H9 (cell line): ENCODE measurements at regions not wholly inside any gene's neighbourhood (a gene's known extent, or its start where the extent isn't known, plus 50 kb on each side); places are given as distances from the start of the nearest gene placed in this dataset.

Source experiments
- DNase-seq: peaks from one replicate; pipeline ENCODE4 v3.0.0-alpha.2; 2017
- H2AFZ ChIP-seq: one replicate; pipeline ENCODE4 v1.6.1; 2013; ENCODE audit warnings: mild to moderate bottlenecking, low read length, control low read depth, moderate library complexity
- H2AK5ac ChIP-seq: 2 replicates; pipeline ENCODE4 v1.6.1; 2013; ENCODE audit warnings: low read length, control low read depth, mixed read lengths; ENCODE audit not compliant: insufficient read length
- H2BK120ac ChIP-seq: one replicate; pipeline ENCODE4 v1.6.1; 2013; ENCODE audit warnings: low read depth, mild to moderate bottlenecking, low read length, control low read depth, inconsistent platforms; ENCODE audit not compliant: poor library complexity, severe bottlenecking
- H2BK12ac ChIP-seq: 2 replicates; pipeline ENCODE4 v1.6.1; 2013; ENCODE audit warnings: low read length, control low read depth, mixed read lengths, low read depth; ENCODE audit not compliant: insufficient read length
- H2BK15ac ChIP-seq: 2 replicates; pipeline ENCODE4 v1.6.1; 2013; ENCODE audit warnings: low read depth, low read length, control low read depth
- H2BK20ac ChIP-seq: one replicate; pipeline ENCODE4 v1.6.1; 2013; ENCODE audit warnings: low read depth, mild to moderate bottlenecking, low read length, control low read depth, inconsistent platforms; ENCODE audit not compliant: poor library complexity, severe bottlenecking
- H2BK5ac ChIP-seq: 2 replicates; pipeline ENCODE4 v1.6.1; 2013; ENCODE audit warnings: low read length, control low read depth, mixed read lengths; ENCODE audit not compliant: insufficient read length
- H3K14ac ChIP-seq: 2 replicates; pipeline ENCODE4 v1.6.1; 2013; ENCODE audit warnings: low read length, control low read depth; ENCODE audit not compliant: insufficient read depth
- H3K18ac ChIP-seq: 2 replicates; pipeline ENCODE4 v1.6.1; 2013; ENCODE audit warnings: low read depth, mild to moderate bottlenecking, mixed read lengths, low read length, control low read depth; ENCODE audit not compliant: insufficient read length
- H3K23ac ChIP-seq: 2 replicates; pipeline ENCODE4 v1.6.1; 2013; ENCODE audit warnings: low read length, control low read depth, mixed read lengths, low read depth; ENCODE audit not compliant: insufficient read length
- H3K23me2 ChIP-seq: 2 replicates; pipeline ENCODE4 v1.6.1; 2013; ENCODE audit warnings: low read depth, mild to moderate bottlenecking, mixed read lengths, low read length, control low read depth; ENCODE audit not compliant: insufficient read length, poor library complexity, severe bottlenecking
- H3K27ac ChIP-seq: 2 replicates; pipeline ENCODE4 v1.5.1; 2013; ENCODE audit warnings: low read length, control low read depth, mixed read lengths, low read depth; ENCODE audit not compliant: insufficient read length
- H3K27me3 ChIP-seq: 2 replicates; pipeline ENCODE4 v1.6.1; 2013; ENCODE audit warnings: low read length, control low read depth, inconsistent platforms; ENCODE audit not compliant: insufficient read depth
- H3K4ac ChIP-seq: 2 replicates; pipeline ENCODE4 v1.6.1; 2013; ENCODE audit warnings: low read depth, mild to moderate bottlenecking, control low read depth, inconsistent platforms, low read length, moderate library complexity
- H3K4me1 ChIP-seq: 2 replicates; pipeline ENCODE4 v1.6.1; 2013; ENCODE audit warnings: low read length, control low read depth, inconsistent platforms; ENCODE audit not compliant: insufficient read depth
- H3K4me2 ChIP-seq: 2 replicates; pipeline ENCODE4 v1.6.1; 2013; ENCODE audit warnings: low read length, control low read depth, mixed read lengths; ENCODE audit not compliant: insufficient read length, insufficient read depth
- H3K56ac ChIP-seq: 2 replicates; pipeline ENCODE4 v1.6.1; 2013; ENCODE audit warnings: low read depth, mild to moderate bottlenecking, mixed read lengths, low read length, control low read depth; ENCODE audit not compliant: insufficient read length
- H3K79me1 ChIP-seq: 2 replicates; pipeline ENCODE4 v1.6.1; 2013; ENCODE audit warnings: low read depth, mild to moderate bottlenecking, moderate library complexity, low read length, control low read depth, inconsistent platforms; ENCODE audit not compliant: insufficient read depth, poor library complexity, severe bottlenecking
- H3K79me2 ChIP-seq: 2 replicates; pipeline ENCODE4 v1.6.1; 2013; ENCODE audit warnings: low read length, control low read depth, inconsistent platforms; ENCODE audit not compliant: insufficient read depth
- H3K9ac ChIP-seq: 2 replicates; pipeline ENCODE4 v1.6.1; 2013; ENCODE audit warnings: low read length, control low read depth, mixed read lengths; ENCODE audit not compliant: insufficient read length; ENCODE audit errors: extremely low read depth
- H3K9me3 ChIP-seq: one replicate; pipeline ENCODE4 v1.6.1; 2013; ENCODE audit warnings: low read depth, low read length, inconsistent platforms; ENCODE audit not compliant: control insufficient read depth
- H3T11ph ChIP-seq: one replicate; pipeline ENCODE4 v1.6.1; 2013; ENCODE audit warnings: mild to moderate bottlenecking, low read length, control low read depth, inconsistent platforms
- H4K20me1 ChIP-seq: one replicate; pipeline ENCODE4 v1.6.1; 2013; ENCODE audit not compliant: control insufficient read depth, insufficient read length, insufficient read depth
- H4K5ac ChIP-seq: 2 replicates; pipeline ENCODE4 v1.6.1; 2013; ENCODE audit warnings: low read depth, mild to moderate bottlenecking, mixed read lengths, low read length, control low read depth; ENCODE audit not compliant: insufficient read length
- H4K8ac ChIP-seq: replicated peaks from 2 replicates; pipeline ENCODE4 v1.6.1; 2013; ENCODE audit warnings: low read length, control low read depth, mixed read lengths, low read depth; ENCODE audit not compliant: insufficient read length
- H4K91ac ChIP-seq: 2 replicates; pipeline ENCODE4 v1.6.1; 2013; ENCODE audit warnings: low read depth, mild to moderate bottlenecking, moderate library complexity, mixed read lengths, low read length, control low read depth; ENCODE audit not compliant: insufficient read length
- H3K27ac Mint-ChIP-seq, 3 experiments: 2 replicates in 2 of 3; 3 replicates in 1 of 3; pipeline ENCODE4 v1.8.0; 2020 to 2021; ENCODE audit warnings: mixed read lengths in 3 of 3, mild to moderate bottlenecking in 1 of 3, moderate library complexity in 1 of 3
- H3K27me3 Mint-ChIP-seq: 2 replicates; pipeline ENCODE4 v1.8.0; 2021; ENCODE audit warnings: low read depth, mild to moderate bottlenecking, moderate library complexity, mixed read lengths
- H3K36me3 Mint-ChIP-seq, 3 experiments: 2 replicates in 2 of 3; 3 replicates in 1 of 3; pipeline ENCODE4 v1.8.0; 2020 to 2021; ENCODE audit warnings: low read depth in 3 of 3, mixed read lengths in 3 of 3; ENCODE audit not compliant: insufficient read depth in 1 of 3
- H3K4me1 Mint-ChIP-seq, 2 experiments: 2 replicates each; pipeline ENCODE4 v1.8.0; 2020; ENCODE audit warnings: mixed read lengths in 2 of 2
- H3K4me3 Mint-ChIP-seq, 2 experiments: 2 replicates in 1 of 2; 3 replicates in 1 of 2; pipeline ENCODE4 v1.8.0; 2020 to 2021; ENCODE audit warnings: mild to moderate bottlenecking in 2 of 2, mixed read lengths in 2 of 2, moderate library complexity in 1 of 2
- H3K9me3 Mint-ChIP-seq, 2 experiments: 2 replicates in 1 of 2; 3 replicates in 1 of 2; pipeline ENCODE4 v1.8.0; 2020; ENCODE audit warnings: mild to moderate bottlenecking in 2 of 2, mixed read lengths in 2 of 2, moderate library complexity in 1 of 2
- whole genome bisulfite sequencing: extraction: QIAGEN DNeasy Blood & Tissue Kit; methylation state at CpG from one replicate; pipeline ENCODE4 v1.1.7; 2013; ENCODE audit warnings: missing lambda C conversion rate, low lambda C conversion rate, mixed read lengths; ENCODE audit not compliant: insufficient read length; ENCODE audit errors: extremely low coverage; 5-methylcytosine and 5-hydroxymethylcytosine counted together
- TF ChIP-seq, protein P1 (sequence below): fragments of 200-600 bp; sonication (generic); conservative IDR thresholded peaks from 3 replicates; pipeline ENCODE4 v1.8.0; 2021; ENCODE audit warnings: antibody characterized with exemption, mild to moderate bottlenecking

DNA sequence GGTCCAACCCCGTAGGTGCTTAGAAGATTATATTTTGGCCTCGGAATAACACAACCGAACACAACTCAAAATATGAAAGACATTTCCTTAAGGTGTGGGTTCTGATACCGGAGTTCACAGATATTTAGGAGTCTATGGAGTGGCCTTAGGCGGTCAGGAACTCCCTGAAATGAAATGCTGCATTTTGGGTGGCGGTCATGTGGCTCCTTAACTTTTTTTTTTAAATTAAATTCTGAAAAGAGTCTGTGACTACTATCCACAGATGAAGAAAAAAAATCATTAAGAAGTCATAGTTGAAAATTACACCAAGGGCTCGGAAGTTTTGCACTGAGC lies 290.9 kb upstream of the NFE2L3 start:
- H2AFZ ChIP-seq = no peak overlapping the region
- H2BK120ac ChIP-seq = no peak overlapping the region
- H2AK5ac ChIP-seq = no peak overlapping the region
- H3K4ac ChIP-seq = no peak overlapping the region
- Mint-ChIP-seq H3K4me3 (peak overlapping the region in 1 of 2 experiments; percentile 37; a peak in 1 of 5 replicates), H3K27me3 (peaks cover 30% of the 10 kb centered on the region), H3K4me1 (peaks cover 24 to 33% of the 10 kb centered on the region in 2 experiments), H3K36me3 (no peaks in the 10 kb centered on the region), H3K27ac (no peak overlapping the region), H3K9me3 (peaks cover 4 to 7% of the 10 kb centered on the region in 2 experiments; a peak in 2 of 5 replicates)
- no CpG with 5 or more reads among the region's 7 CpGs for WGBS
- no peak overlapping the region for H3K4me2 ChIP-seq
- H3K23me2 ChIP-seq = peaks cover 14% of the 10 kb centered on the region
- no peak overlapping the region for H3K27ac ChIP-seq
- H2BK5ac ChIP-seq = no peak overlapping the region
- no peak overlapping the region for H2BK20ac ChIP-seq
- no peak overlapping the region for H3T11ph ChIP-seq
- H3K79me1 ChIP-seq = no peaks in the 10 kb centered on the region
- H3K79me2 ChIP-seq = no peaks in the 10 kb centered on the region
- no peak overlapping the region for H3K56ac ChIP-seq
- no peak overlapping the region for H4K5ac ChIP-seq
- H2BK12ac ChIP-seq = no peak overlapping the region
- TF ChIP-seq, protein P1, sequence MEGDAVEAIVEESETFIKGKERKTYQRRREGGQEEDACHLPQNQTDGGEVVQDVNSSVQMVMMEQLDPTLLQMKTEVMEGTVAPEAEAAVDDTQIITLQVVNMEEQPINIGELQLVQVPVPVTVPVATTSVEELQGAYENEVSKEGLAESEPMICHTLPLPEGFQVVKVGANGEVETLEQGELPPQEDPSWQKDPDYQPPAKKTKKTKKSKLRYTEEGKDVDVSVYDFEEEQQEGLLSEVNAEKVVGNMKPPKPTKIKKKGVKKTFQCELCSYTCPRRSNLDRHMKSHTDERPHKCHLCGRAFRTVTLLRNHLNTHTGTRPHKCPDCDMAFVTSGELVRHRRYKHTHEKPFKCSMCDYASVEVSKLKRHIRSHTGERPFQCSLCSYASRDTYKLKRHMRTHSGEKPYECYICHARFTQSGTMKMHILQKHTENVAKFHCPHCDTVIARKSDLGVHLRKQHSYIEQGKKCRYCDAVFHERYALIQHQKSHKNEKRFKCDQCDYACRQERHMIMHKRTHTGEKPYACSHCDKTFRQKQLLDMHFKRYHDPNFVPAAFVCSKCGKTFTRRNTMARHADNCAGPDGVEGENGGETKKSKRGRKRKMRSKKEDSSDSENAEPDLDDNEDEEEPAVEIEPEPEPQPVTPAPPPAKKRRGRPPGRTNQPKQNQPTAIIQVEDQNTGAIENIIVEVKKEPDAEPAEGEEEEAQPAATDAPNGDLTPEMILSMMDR = no peak
- no peak overlapping the region for H2BK15ac ChIP-seq
- H4K8ac ChIP-seq = no peak overlapping the region
- no peak overlapping the region for H3K14ac ChIP-seq
- peaks cover 41% of the 10 kb centered on the region for H3K27me3 ChIP-seq
- H3K4me1 ChIP-seq = peaks cover 5% of the 10 kb centered on the region; the same call in 1 of the 2 replicates
- H4K91ac ChIP-seq = no peak overlapping the region
- no peak overlapping the region for H3K9ac ChIP-seq
- no peaks in the 10 kb centered on the region for H3K9me3 ChIP-seq
- no peaks in the 10 kb centered on the region for H4K20me1 ChIP-seq
- DNase-seq = no peak
- H3K23ac ChIP-seq = no peak overlapping the region
- no peak overlapping the region for H3K18ac ChIP-seq
